B cell (primary cell): ENCODE measurements at regions not wholly inside any gene's neighbourhood (a gene's known extent, or its start where the extent isn't known, plus 50 kb on each side); places are given as distances from the start of the nearest gene placed in this dataset.
A peak's percentile ranks its signal among the peaks of the same experiment; 100 is the strongest.

ENCODE experiments used
- ATAC-seq: fragments of 200-7000 bp; cut with Tn5 transposase; one replicate; pipeline ENCODE4 v1.10.0; 2021; ENCODE audit warnings: low read depth, mild to moderate bottlenecking, moderate number of reproducible peaks, moderate library complexity
- CTCF ChIA-PET: fragments of 350-600 bp; sonication (Branson Sonifier 250); formaldehyde crosslinking; loops from one replicate; lab custom pipeline; 2021; ENCODE audit warnings: antibody characterized with exemption, inconsistent platforms; lab: Charles Lee
- POLR2A ChIA-PET: fragments of 350-600 bp; sonication (Branson Sonifier 250); formaldehyde crosslinking; loops from one replicate; lab custom pipeline; 2021; ENCODE audit warnings: antibody characterized with exemption; lab: Charles Lee
- DNase-seq: peaks from one replicate; pipeline ENCODE4 v3.0.0; 2013
- H2AFZ ChIP-seq: 2 replicates; pipeline ENCODE4 v1.6.1; 2012; ENCODE audit warnings: mild to moderate bottlenecking, low read depth, low read length; ENCODE audit not compliant: insufficient read depth, poor library complexity, severe bottlenecking
- H3K27ac ChIP-seq, 2 donors: 1 replicate in 1 of 2; 2 replicates in 1 of 2; pipeline ENCODE4 v1.5.1; 2012 to 2013; ENCODE audit warnings: low read length in 2 of 2, mild to moderate bottlenecking in 2 of 2, moderate library complexity in 1 of 2
- H3K27me3 ChIP-seq, 4 experiments: fragments of 200-600 bp in 1 of 4; sonication (generic) in 1 of 4; replicated peaks in 1 of 4; 1 replicate in 2 of 4; 2 replicates in 2 of 4; pipeline versions ENCODE4 v1.6.1 to v1.7.0; 2013 to 2016; ENCODE audit warnings: low read length in 3 of 4, mild to moderate bottlenecking in 2 of 4, mixed read lengths in 1 of 4, moderate library complexity in 1 of 4; ENCODE audit not compliant: insufficient read depth in 4 of 4, control insufficient read depth in 3 of 4; ENCODE audit errors: control extremely low read depth in 1 of 4
- H3K36me3 ChIP-seq, 2 experiments: replicated peaks in 1 of 2; 1 replicate in 1 of 2; 2 replicates in 1 of 2; pipeline versions ENCODE4 v1.6.1 to v1.7.1; 2013; ENCODE audit warnings: low read length in 1 of 2; ENCODE audit not compliant: insufficient read depth in 2 of 2, control insufficient read depth in 1 of 2; ENCODE audit errors: control extremely low read depth in 1 of 2, extremely low read depth in 1 of 2
- H3K4me1 ChIP-seq, 2 donors: fragments of 200-600 bp in 1 of 2; sonication (generic) in 1 of 2; 1 replicate in 1 of 2; 2 replicates in 1 of 2; pipeline versions ENCODE4 v1.5.1 to v1.6.1; 2013 to 2017; ENCODE audit warnings: low read length in 2 of 2; ENCODE audit not compliant: control insufficient read depth in 2 of 2, insufficient read depth in 2 of 2
- H3K4me2 ChIP-seq: replicated peaks from 2 replicates; pipeline ENCODE3; 2012; ENCODE audit warnings: mild to moderate bottlenecking, low read depth, low read length; ENCODE audit not compliant: poor library complexity, severe bottlenecking
- H3K4me3 ChIP-seq, 5 experiments: fragments of 200-600 bp in 1 of 5; sonication (generic) in 1 of 5; 1 replicate in 3 of 5; 2 replicates in 2 of 5; pipeline versions ENCODE4 v1.5.1 to v1.7.0; 2011 to 2016; ENCODE audit warnings: low read length in 4 of 5, mild to moderate bottlenecking in 4 of 5, low read depth in 2 of 5, control low read depth in 1 of 5, moderate library complexity in 1 of 5; ENCODE audit not compliant: insufficient read depth in 1 of 5; ENCODE audit errors: control extremely low read depth in 1 of 5, extremely low read depth in 1 of 5
- H3K79me2 ChIP-seq: fragments of 200-600 bp; sonication (generic); one replicate; pipeline ENCODE4 v1.6.0; 2016; ENCODE audit warnings: low read length; ENCODE audit not compliant: control insufficient read depth, insufficient read depth
- H3K9ac ChIP-seq: fragments of 200-600 bp; sonication (generic); 2 replicates; pipeline ENCODE4 v1.6.1; 2017; ENCODE audit warnings: mild to moderate bottlenecking, low read length, moderate library complexity
- H3K9me3 ChIP-seq, 3 donors: one replicate each; pipeline versions ENCODE4 v1.6.1 to v1.7.1; 2013; ENCODE audit warnings: low read length in 2 of 3; ENCODE audit not compliant: control insufficient read depth in 2 of 3, insufficient read depth in 1 of 3; ENCODE audit errors: control extremely low read depth in 1 of 3
- H4K20me1 ChIP-seq: 2 replicates; pipeline ENCODE4 v1.6.0; 2012; ENCODE audit warnings: mild to moderate bottlenecking, low read length; ENCODE audit not compliant: insufficient read depth, control insufficient read depth, poor library complexity, severe bottlenecking
- H3K27ac Mint-ChIP-seq: one replicate; pipeline ENCODE4 v1.8.0; 2021; ENCODE audit warnings: mixed read lengths
- H3K27me3 Mint-ChIP-seq: one replicate; pipeline ENCODE4 v1.8.0; 2021; ENCODE audit warnings: mixed read lengths
- H3K4me1 Mint-ChIP-seq: one replicate; pipeline ENCODE4 v1.8.0; 2021; ENCODE audit warnings: mixed read lengths
- H3K4me3 Mint-ChIP-seq: one replicate; pipeline ENCODE4 v1.8.0; 2021; ENCODE audit warnings: mixed read lengths
- H3K9me3 Mint-ChIP-seq: one replicate; pipeline ENCODE4 v1.8.0; 2022; ENCODE audit warnings: mixed read lengths; ENCODE audit not compliant: insufficient read depth
- EZH2 ChIP-seq: IDR thresholded peaks from 2 replicates; pipeline ENCODE4 v1.6.1; 2012; ENCODE audit warnings: borderline replicate concordance, low read depth, mild to moderate bottlenecking, moderate library complexity, low read length; ENCODE audit not compliant: insufficient read depth, poor library complexity, severe bottlenecking
- WGBS: methylation state at CpG from one replicate; pipeline ENCODE4 v1.1.5; 2013; ENCODE audit warnings: missing lambda C conversion rate; ENCODE audit not compliant: insufficient coverage; 5-methylcytosine and 5-hydroxymethylcytosine counted together
- intact Hi-C: fragments of 100-400 bp; cut with micrococcal nuclease; formaldehyde crosslinking; loops from one replicate; pipeline ENCODE4 v1.10.0; 2022
- TF ChIP-seq, protein P1 (sequence below): fragments of 200-600 bp; IDR thresholded peaks from one replicate; pipeline ENCODE4 v1.8.0; 2022; ENCODE audit warnings: antibody characterized with exemption, mild to moderate bottlenecking

DNA sequence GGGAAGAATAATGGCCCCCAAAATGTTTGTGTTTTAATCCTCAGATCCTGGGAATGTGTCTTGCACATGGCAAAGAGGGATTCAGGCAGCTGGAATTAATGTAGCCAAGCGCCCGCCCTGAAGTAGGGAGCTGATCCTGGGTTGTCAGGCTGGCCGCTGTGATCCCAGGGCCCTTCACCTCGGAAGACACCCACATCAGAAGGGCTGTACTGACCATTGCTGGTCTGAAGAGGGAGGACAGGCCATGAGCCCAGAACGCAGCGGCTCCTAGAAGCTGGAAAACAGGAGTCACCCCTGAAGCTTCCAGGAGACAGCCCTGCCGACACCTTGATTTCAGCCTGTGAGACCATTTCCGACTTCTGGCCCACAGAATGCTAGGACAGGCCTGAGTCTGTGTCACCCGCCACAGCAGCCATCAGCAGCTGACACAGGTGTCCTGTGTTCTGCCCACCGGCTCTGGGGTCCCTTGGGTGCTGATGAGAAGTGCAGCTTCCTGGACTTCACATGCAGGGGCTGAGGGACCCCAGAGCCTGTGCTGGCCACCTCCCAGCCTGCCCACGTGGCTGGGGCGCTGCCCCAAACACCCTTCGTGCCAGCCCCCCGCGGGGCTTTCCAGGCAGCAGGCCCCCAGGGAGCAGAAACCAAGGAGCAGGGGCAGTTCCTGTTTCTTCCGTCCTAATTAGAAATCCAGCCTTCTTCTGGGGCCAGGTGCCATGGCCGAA, 86.3 kb downstream of the ERMARD start:
- Histone ChIP-seq H2AFZ (no peak overlapping the region), H3K4me1 (no peaks in the 10 kb centered on the region), H4K20me1 (no peaks in the 10 kb centered on the region), H3K79me2 (no peaks in the 10 kb centered on the region), H3K4me2 (no peak overlapping the region), H3K36me3 (no peaks in the 10 kb centered on the region), H3K4me3 (no peak overlapping the region), H3K9ac (no peak overlapping the region), H3K27me3 (peaks cover 0 to under 1% (median 0%) of the 10 kb centered on the region in 4 experiments), H3K9me3 (peaks cover 0 to 22% (median 0%) of the 10 kb centered on the region in 3 donors), H3K27ac (no peak overlapping the region)
- H3K4me1 Mint-ChIP-seq, result no peaks in the 10 kb centered on the region
- H3K9me3 Mint-ChIP-seq, result no peaks in the 10 kb centered on the region
- CTCF ChIA-PET, result interaction anchor here (1.6 kb wide), 1 partner anchor 680 kb away, joined by 7 read pairs; no protein-coding TSS in a partner anchor
- POLR2A ChIA-PET, result no interaction called here
- 65% methylated on average over 17 of the region's 17 CpGs for WGBS
- intact Hi-C loops, result no loop called here
- H3K4me3 Mint-ChIP-seq, result no peak overlapping the region
- DNase-seq, result peak; percentile 16
- H3K27me3 Mint-ChIP-seq, result peaks cover 16% of the 10 kb centered on the region
- no peak for TF ChIP-seq EZH2
- TF ChIP-seq, protein P1, sequence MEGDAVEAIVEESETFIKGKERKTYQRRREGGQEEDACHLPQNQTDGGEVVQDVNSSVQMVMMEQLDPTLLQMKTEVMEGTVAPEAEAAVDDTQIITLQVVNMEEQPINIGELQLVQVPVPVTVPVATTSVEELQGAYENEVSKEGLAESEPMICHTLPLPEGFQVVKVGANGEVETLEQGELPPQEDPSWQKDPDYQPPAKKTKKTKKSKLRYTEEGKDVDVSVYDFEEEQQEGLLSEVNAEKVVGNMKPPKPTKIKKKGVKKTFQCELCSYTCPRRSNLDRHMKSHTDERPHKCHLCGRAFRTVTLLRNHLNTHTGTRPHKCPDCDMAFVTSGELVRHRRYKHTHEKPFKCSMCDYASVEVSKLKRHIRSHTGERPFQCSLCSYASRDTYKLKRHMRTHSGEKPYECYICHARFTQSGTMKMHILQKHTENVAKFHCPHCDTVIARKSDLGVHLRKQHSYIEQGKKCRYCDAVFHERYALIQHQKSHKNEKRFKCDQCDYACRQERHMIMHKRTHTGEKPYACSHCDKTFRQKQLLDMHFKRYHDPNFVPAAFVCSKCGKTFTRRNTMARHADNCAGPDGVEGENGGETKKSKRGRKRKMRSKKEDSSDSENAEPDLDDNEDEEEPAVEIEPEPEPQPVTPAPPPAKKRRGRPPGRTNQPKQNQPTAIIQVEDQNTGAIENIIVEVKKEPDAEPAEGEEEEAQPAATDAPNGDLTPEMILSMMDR, result no peak
- ATAC-seq, result no peak
- no peak overlapping the region for H3K27ac Mint-ChIP-seq

DNA sequence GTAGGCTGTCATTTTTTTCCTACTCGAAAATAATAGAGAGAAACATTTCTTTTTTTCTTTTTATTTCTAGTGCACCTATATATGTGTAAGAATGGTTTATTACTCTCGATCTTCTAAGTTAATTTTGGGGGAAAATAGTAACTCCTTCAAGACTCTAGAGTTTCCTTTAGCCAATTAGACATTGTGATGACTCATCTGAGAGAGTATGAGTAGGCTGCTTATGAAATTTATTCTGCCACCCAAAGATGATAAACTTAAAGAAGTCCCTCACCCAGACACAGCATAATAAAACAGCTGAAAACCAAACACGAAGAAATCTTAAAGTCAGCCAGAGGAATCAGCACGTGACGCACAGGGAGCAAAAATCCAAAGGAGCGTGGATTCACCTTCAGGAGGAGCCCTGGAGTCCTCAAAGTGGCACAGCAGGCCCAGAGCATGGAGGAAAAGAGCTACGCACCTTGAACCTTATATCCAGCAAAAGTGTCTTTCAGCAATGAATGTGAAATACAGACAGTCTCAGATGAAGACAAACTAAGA, 81.9 kb downstream of the ERMARD start:
- Histone ChIP-seq H3K9me3 (peaks cover 0 to 6% (median 0%) of the 10 kb centered on the region in 3 donors), H2AFZ (no peak overlapping the region), H3K9ac (no peak overlapping the region), H3K27me3 (peaks cover 0 to 12% (median 6%) of the 10 kb centered on the region in 4 experiments), H3K79me2 (no peaks in the 10 kb centered on the region), H3K36me3 (no peaks in the 10 kb centered on the region), H3K4me2 (no peak overlapping the region), H3K4me1 (peaks cover 0 to 6% of the 10 kb centered on the region in 2 donors), H3K4me3 (no peak overlapping the region), H4K20me1 (no peaks in the 10 kb centered on the region), H3K27ac (no peak overlapping the region)
- ChIA-PET POLR2A (no interaction called here), CTCF (interaction anchor here (1.1 to 5.5 kb wide), 5 partner anchors 10 to 697 kb away, joined by 3 to 63 read pairs (median 3); no protein-coding TSS in a partner anchor)
- WGBS, result 88% methylated on average over 4 of the region's 7 CpGs
- Mint-ChIP-seq H3K4me3 (no peak overlapping the region), H3K4me1 (peaks cover 1% of the 10 kb centered on the region), H3K27me3 (peaks cover 24% of the 10 kb centered on the region), H3K9me3 (no peaks in the 10 kb centered on the region), H3K27ac (no peak overlapping the region)
- intact Hi-C loops, result no loop called here
- TF ChIP-seq, protein P1, result no peak
- no peak for TF ChIP-seq EZH2
- ATAC-seq, result no peak
- DNase-seq, result no peak
